K562 (cell line): ENCODE measurements at regions not wholly inside any gene's neighbourhood (a gene's known extent, or its start where the extent isn't known, plus 50 kb on each side); places are given as distances from the start of the nearest gene placed in this dataset.

Experiments
- ATAC-seq: fragments of 200-7000 bp; cut with Tn5 transposase; 3 replicates; pipeline ENCODE4 v1.9.1; 2020; ENCODE audit warnings: moderate library complexity
- BruUV-seq: library from RNA; stranded (reverse); fragments of 400-500 nt; replicated peaks from 2 replicates; lab custom pipeline; 2021; lab: Mats Ljungman, UMichigan
- CTCF ChIA-PET: fragments of 300-600 bp; formaldehyde crosslinking; extraction: SDS; loops from one replicate; lab custom pipeline; 2021; ENCODE audit warnings: low intra/inter-chr PET ratio; lab: Yijun Ruan, JAX
- POLR2A ChIA-PET: fragments of 300-600, 350-650 bp; sonication (Branson Sonifier 250); formaldehyde crosslinking; extraction: SDS; loops from one replicate; lab custom pipeline; 2021; ENCODE audit warnings: antibody characterized with exemption, inconsistent platforms; lab: Yijun Ruan, JAX
- DNase-seq, 4 experiments: peaks; one replicate each; pipeline versions ENCODE4 v3.0.0 to v3.0.0-alpha.2; 2011 to 2018; ENCODE audit warnings: low spot score in 3 of 4, mixed read lengths in 3 of 4; ENCODE audit errors: extremely low read depth in 1 of 4
- FAIRE-seq: peaks from 2 replicates; lab custom pipeline; 2011; peaks lifted over from hg19 to GRCh38; lab: Jason Lieb, UNC
- H2AFZ ChIP-seq: 2 replicates; pipeline ENCODE4 v1.6.0; 2011; ENCODE audit warnings: low read depth, low read length, control low read depth, inconsistent platforms
- H3K27ac ChIP-seq: fragments of 200-600 bp; 3 replicates; pipeline ENCODE4 v1.8.0; 2011; ENCODE audit warnings: low read depth, mild to moderate bottlenecking, control low read depth, inconsistent platforms, low read length, moderate library complexity, mixed read lengths; ENCODE audit errors: extremely low read depth
- H3K27me3 ChIP-seq, 2 experiments: fragments of 300-600 bp in 1 of 2; 2 replicates in 1 of 2; 3 replicates in 1 of 2; pipeline versions ENCODE4 v1.6.0 to v1.8.0; 2011; ENCODE audit warnings: inconsistent platforms in 2 of 2, low read length in 2 of 2, mild to moderate bottlenecking in 1 of 2, mixed read lengths in 1 of 2, moderate library complexity in 1 of 2; ENCODE audit not compliant: control insufficient read depth in 2 of 2, insufficient read depth in 2 of 2
- H3K36me3 ChIP-seq: fragments of 300-600 bp; 3 replicates; pipeline ENCODE4 v1.8.0; 2011; ENCODE audit warnings: mild to moderate bottlenecking, low read length, inconsistent platforms; ENCODE audit not compliant: control insufficient read depth, insufficient read depth
- H3K4me1 ChIP-seq, 2 experiments: fragments of 200-600 bp in 1 of 2; replicated peaks in 1 of 2; 2 replicates in 1 of 2; 3 replicates in 1 of 2; pipeline versions ENCODE4 v1.5.1 to v1.8.0; 2011; ENCODE audit warnings: inconsistent platforms in 2 of 2, low read length in 2 of 2, mild to moderate bottlenecking in 1 of 2, mixed read lengths in 1 of 2, moderate library complexity in 1 of 2; ENCODE audit not compliant: control insufficient read depth in 2 of 2, insufficient read depth in 2 of 2
- H3K4me2 ChIP-seq: 2 replicates; pipeline ENCODE4 v1.6.1; 2011; ENCODE audit warnings: low read length, control low read depth, inconsistent platforms, mixed read lengths; ENCODE audit not compliant: insufficient read depth
- H3K4me3 ChIP-seq: fragments of 200-600 bp; sonication (generic), shearing (Covaris generic); 2 replicates; pipeline ENCODE4 v1.5.1; 2016; ENCODE audit warnings: control low read depth, inconsistent platforms
- H3K79me2 ChIP-seq: fragments of 200-600 bp; 3 replicates; pipeline ENCODE4 v1.8.0; 2011; ENCODE audit warnings: low read length, inconsistent platforms; ENCODE audit not compliant: control insufficient read depth, insufficient read depth
- H3K9ac ChIP-seq, 2 experiments: 2 replicates each; pipeline versions ENCODE4 v1.6.0 to v1.6.1; 2011; ENCODE audit warnings: low read depth in 2 of 2, low read length in 2 of 2, control low read depth in 1 of 2, inconsistent platforms in 1 of 2, mild to moderate bottlenecking in 1 of 2, mixed read lengths in 1 of 2; ENCODE audit not compliant: insufficient read depth in 1 of 2
- H3K9me1 ChIP-seq: one replicate; pipeline ENCODE4 v1.6.0; 2011; ENCODE audit warnings: inconsistent platforms, mild to moderate bottlenecking, low read length, moderate library complexity; ENCODE audit not compliant: control insufficient read depth, insufficient read depth
- H3K9me3 ChIP-seq: replicated peaks from 2 replicates; pipeline ENCODE4 v1.5.1; 2011; ENCODE audit warnings: low read depth, low read length, inconsistent platforms; ENCODE audit not compliant: control insufficient read depth, insufficient read depth
- H4K20me1 ChIP-seq: replicated peaks from 2 replicates; pipeline ENCODE4 v1.6.1; 2011; ENCODE audit warnings: low read length, inconsistent platforms, mixed read lengths; ENCODE audit not compliant: control insufficient read depth, insufficient read depth
- CEBPB ChIP-seq: fragments of 450-650 bp; IDR thresholded peaks from 2 replicates; pipeline ENCODE4 v1.6.1; 2016; ENCODE audit warnings: missing genetic modification characterization, missing compliant biosample characterization
- GABPB2 ChIP-seq: fragments of 250-450 bp; sonication (Bioruptor Pico); conservative IDR thresholded peaks from 2 replicates; pipeline ENCODE4 v1.5.1; 2021; ENCODE audit warnings: mild to moderate bottlenecking
- HCFC1 ChIP-seq: IDR thresholded peaks from 2 replicates; pipeline ENCODE4 v1.6.1; 2012; ENCODE audit warnings: low read depth, low read length, improper control_type of control experiment
- HDAC6 ChIP-seq: IDR thresholded peaks from 2 replicates; pipeline ENCODE4 v1.6.1; 2012; ENCODE audit warnings: low read depth, mild to moderate bottlenecking, control low read depth, inconsistent platforms, low read length, moderate library complexity
- HDGF ChIP-seq: fragments of 450-650 bp; IDR thresholded peaks from 2 replicates; pipeline ENCODE4 v1.6.1; 2016
- KHSRP ChIP-seq: fragments of 450-650 bp; IDR thresholded peaks from 2 replicates; pipeline ENCODE4 v1.6.1; 2017
- MAX ChIP-seq: sonication (generic); formaldehyde crosslinking; IDR thresholded peaks from 2 replicates; pipeline ENCODE4 v1.9.0; 2022; ENCODE audit warnings: mild to moderate bottlenecking, missing genetic modification reagents
- NCOA2 ChIP-seq, 2 experiments: fragments of 450-650 bp; IDR thresholded peaks; 2 replicates each; pipeline ENCODE4 v1.6.1; 2018; ENCODE audit warnings: mild to moderate bottlenecking in 2 of 2, moderate library complexity in 1 of 2; ENCODE audit not compliant: partially characterized antibody in 2 of 2
- RBFOX2 ChIP-seq: fragments of 200-400 bp; formaldehyde crosslinking; IDR thresholded peaks from 2 replicates; pipeline ENCODE4 v1.6.1; 2017; ENCODE audit warnings: low read depth, mild to moderate bottlenecking, low read length, moderate library complexity
- ZMIZ1 ChIP-seq, 2 experiments: fragments of 150-350 bp in 1 of 2; IDR thresholded peaks; 2 replicates each; pipeline ENCODE4 v1.6.1; 2012 to 2016; ENCODE audit warnings: low read depth in 2 of 2, low read length in 2 of 2, mild to moderate bottlenecking in 1 of 2, moderate library complexity in 1 of 2
- ZNF140 ChIP-seq: fragments of 250-450 bp; sonication (Bioruptor Pico); IDR thresholded peaks from 2 replicates; pipeline ENCODE4 v1.8.0; 2021; ENCODE audit warnings: moderate library complexity, mild to moderate bottlenecking, inconsistent platforms
- ZNF280A ChIP-seq: fragments of 450-650 bp; IDR thresholded peaks from 2 replicates; pipeline ENCODE4 v1.6.1; 2018; ENCODE audit warnings: mild to moderate bottlenecking, low read depth; ENCODE audit not compliant: partially characterized antibody
- WGBS: fragments of 100-300 bp; shearing (Covaris generic); methylation state at CpG from one replicate; pipeline ENCODE4 v1.1.6; 2016; ENCODE audit warnings: low coverage, mixed read lengths; ENCODE audit not compliant: insufficient coverage; ENCODE audit errors: missing lambda C conversion rate; 5-methylcytosine and 5-hydroxymethylcytosine counted together
- in situ Hi-C: fragments of 300-500 bp; cut with MboI; formaldehyde crosslinking; loops from 4 replicates; pipeline ENCODE4 v1.15.0; 2018; ENCODE audit warnings: inconsistent platforms, mixed read lengths
- intact Hi-C: fragments of 100-400 bp; cut with micrococcal nuclease; formaldehyde crosslinking; loops from 2 replicates; pipeline ENCODE4 v1.14.2; 2022
- TF ChIP-seq, protein P1 (sequence below): fragments of 450-650 bp; IDR thresholded peaks from 2 replicates; pipeline ENCODE4 v1.6.1; 2017; ENCODE audit warnings: antibody characterized with exemption

DNA sequence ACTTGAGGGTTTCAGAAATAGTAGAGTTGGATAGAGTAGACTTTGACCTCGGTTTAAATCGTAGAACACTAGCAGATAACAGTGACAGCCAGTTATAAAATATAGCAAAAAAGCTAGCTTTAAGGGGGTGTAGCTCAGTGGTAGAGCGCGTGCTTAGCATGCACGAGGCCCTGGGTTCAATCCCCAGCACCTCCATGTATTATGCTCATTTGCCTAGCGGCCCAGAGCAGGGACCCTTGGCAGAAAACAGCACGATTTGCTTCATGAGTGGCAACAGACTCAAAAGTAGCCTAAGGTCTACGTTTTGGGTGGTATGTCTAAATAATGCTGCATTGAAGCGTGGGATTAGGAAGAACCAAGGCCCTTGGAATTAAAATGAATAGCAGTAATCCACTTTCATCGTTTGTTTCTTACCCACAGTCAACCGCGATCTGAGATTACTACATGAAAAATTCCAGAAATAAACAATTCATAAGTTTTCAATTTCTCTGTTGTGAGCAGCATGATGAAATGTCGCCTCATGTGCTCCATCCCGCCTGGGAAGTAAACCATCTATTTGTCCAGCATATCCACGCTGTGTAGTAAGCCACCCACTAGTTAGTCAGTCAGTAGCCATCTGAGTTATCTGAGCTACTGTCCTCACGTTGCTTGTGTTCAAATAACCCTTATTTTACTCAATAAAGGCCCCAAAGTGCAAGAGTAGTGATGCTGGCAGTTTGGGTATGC lies 184.9 kb downstream of the GPX5 start:
- peak; percentile 55 to 97 (median 68) for DNase-seq
- Histone ChIP-seq H3K9me3 (peaks cover 18% of the 10 kb centered on the region), H3K27ac (peak overlapping the region; percentile 89), H4K20me1 (no peaks in the 10 kb centered on the region), H3K79me2 (peaks cover 29% of the 10 kb centered on the region), H3K9ac (peak overlapping the region in 1 of 2 experiments; percentile 92; a peak in 3 of 4 replicates), H3K36me3 (no peaks in the 10 kb centered on the region; the same call in 2 of the 3 replicates), H3K4me3 (peak overlapping the region; percentile 51), H3K9me1 (no peaks in the 10 kb centered on the region), H2AFZ (peak overlapping the region; percentile 99), H3K27me3 (no peaks in the 10 kb centered on the region), H3K4me2 (peak overlapping the region; percentile 94), H3K4me1 (peaks cover 0 to 16% of the 10 kb centered on the region in 2 experiments; a peak in 3 of 5 replicates)
- CTCF ChIA-PET, result no interaction called here
- POLR2A ChIA-PET, result interaction anchor here (0.6 to 3.5 kb wide), 17 partner anchors 9 to 638 kb away, joined by 3 to 18 read pairs (median 3); partner anchors contain the start of gene ZKSCAN8
- ATAC-seq, result peak; percentile 87
- in situ Hi-C loops, result no loop called here
- BruUV-seq, result TSS peak; percentile 100
- WGBS, result under 1% methylated on average over 16 of the region's 16 CpGs
- intact Hi-C loops, result loop anchor here (2.0 kb wide), 1 partner anchor 24 kb away; no protein-coding TSS in a partner anchor
- peak; percentile 78 for FAIRE-seq
- TF ChIP-seq RBFOX2 (no peak), MAX (CRISPR knock-in tag) (peak; percentile 87), ZNF140 (CRISPR knock-in tag) (no peak), CEBPB (peak; percentile 71), KHSRP (no peak), HCFC1 (no peak; the same call in 1 of the 2 replicates), ZMIZ1 (IDR thresholded peaks at IDR 0.05; ENCODE audit: low read depth in 2 of 2, low read length in 2 of 2) (no peak), NCOA2 (IDR thresholded peaks at IDR 0.05; ENCODE audit: partially characterized antibody in 2 of 2) (peak in 1 of 2 experiments; percentile 75), GABPB2 (CRISPR knock-in tag) (peak; percentile 48; the same call in 1 of the 2 replicates), HDAC6 (peak; percentile 74; the same call in 1 of the 2 replicates), HDGF (no peak), ZNF280A (no peak)
- TF ChIP-seq, protein P1, sequence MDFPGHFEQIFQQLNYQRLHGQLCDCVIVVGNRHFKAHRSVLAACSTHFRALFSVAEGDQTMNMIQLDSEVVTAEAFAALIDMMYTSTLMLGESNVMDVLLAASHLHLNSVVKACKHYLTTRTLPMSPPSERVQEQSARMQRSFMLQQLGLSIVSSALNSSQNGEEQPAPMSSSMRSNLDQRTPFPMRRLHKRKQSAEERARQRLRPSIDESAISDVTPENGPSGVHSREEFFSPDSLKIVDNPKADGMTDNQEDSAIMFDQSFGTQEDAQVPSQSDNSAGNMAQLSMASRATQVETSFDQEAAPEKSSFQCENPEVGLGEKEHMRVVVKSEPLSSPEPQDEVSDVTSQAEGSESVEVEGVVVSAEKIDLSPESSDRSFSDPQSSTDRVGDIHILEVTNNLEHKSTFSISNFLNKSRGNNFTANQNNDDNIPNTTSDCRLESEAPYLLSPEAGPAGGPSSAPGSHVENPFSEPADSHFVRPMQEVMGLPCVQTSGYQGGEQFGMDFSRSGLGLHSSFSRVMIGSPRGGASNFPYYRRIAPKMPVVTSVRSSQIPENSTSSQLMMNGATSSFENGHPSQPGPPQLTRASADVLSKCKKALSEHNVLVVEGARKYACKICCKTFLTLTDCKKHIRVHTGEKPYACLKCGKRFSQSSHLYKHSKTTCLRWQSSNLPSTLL, result peak; percentile 71; the same call in 1 of the 2 replicates
